ENCODE measurements at regions not wholly inside any gene's neighbourhood (a gene's known extent, or its start where the extent isn't known, plus 50 kb on each side); places are given as distances from the start of the nearest gene placed in this dataset.

DNA sequence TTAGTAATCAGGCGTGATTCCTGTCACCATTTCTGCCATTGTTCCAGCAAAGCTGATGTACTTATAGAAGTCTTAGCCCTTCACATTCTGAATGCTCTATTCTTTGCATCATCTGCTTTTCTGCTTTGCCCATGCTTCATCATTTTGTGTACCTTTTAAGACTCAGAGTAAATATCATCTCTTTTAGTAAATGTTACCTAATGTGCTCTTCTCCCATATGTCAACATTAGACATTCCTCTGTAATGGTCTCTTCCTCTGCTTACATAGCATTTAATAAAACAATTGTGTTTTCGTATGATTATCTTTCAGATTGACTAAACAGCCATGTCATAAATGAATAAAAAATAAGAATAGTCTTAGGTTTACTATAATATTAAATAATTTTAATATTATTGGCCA is 719.6 kb upstream of the GRM3 start:
- no peaks in the 10 kb centered on the region for H3K9me3 ChIP-seq
- ATAC-seq = no peak
- H3K4me1 ChIP-seq (ENCODE audit: low read depth) = no peaks in the 10 kb centered on the region
- H3K4me3 ChIP-seq = no peak overlapping the region
- intact Hi-C loops (cut with DNase I, micrococcal nuclease) = no loop called here
- no peaks in the 10 kb centered on the region for H3K36me3 ChIP-seq (ENCODE audit: low read depth)
- TF ChIP-seq CTCF (IDR thresholded peaks at IDR 0.05) = no peak
- DNase-seq = no peak

DNA sequence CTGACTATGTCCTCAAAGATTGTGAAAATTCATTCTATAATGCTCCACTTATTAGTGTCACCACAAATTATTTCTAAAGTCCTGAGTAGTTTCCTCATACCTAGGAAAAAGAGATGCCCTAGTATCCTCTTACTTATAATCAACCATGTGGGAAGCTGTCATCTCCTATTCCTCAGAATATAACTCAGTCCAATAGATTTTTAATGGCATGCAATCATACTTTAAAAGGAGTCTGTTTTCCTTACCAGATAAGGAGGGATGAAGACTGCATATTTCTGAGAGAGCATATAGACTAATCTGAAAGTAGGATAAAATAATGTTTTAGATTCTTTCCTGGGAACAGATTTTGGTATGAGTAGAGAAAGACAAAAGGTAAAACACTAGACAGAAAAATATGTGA is 727.7 kb upstream of the GRM3 start:
- no peak overlapping the region for H3K4me3 ChIP-seq
- H3K9me3 ChIP-seq = no peaks in the 10 kb centered on the region
- H3K4me1 ChIP-seq (ENCODE audit: low read depth) = no peaks in the 10 kb centered on the region
- ATAC-seq (no peak), DNase-seq (no peak)
- TF ChIP-seq CTCF (IDR thresholded peaks at IDR 0.05) = no peak
- intact Hi-C loops (cut with DNase I, micrococcal nuclease) = no loop called here
- H3K36me3 ChIP-seq (ENCODE audit: low read depth) = no peaks in the 10 kb centered on the region

- H3K4me3 ChIP-seq = no peak overlapping the region
- no peaks in the 10 kb centered on the region for H3K9me3 ChIP-seq
- H3K36me3 ChIP-seq (ENCODE audit: low read depth) = no peaks in the 10 kb centered on the region
- intact Hi-C loops (cut with DNase I, micrococcal nuclease) = no loop called here
- ATAC-seq (no peak), DNase-seq (no peak)
- TF ChIP-seq CTCF (IDR thresholded peaks at IDR 0.05) = no peak
- no peaks in the 10 kb centered on the region for H3K4me1 ChIP-seq (ENCODE audit: low read depth)
These were observed 727.6 kb upstream of the SEMA3D start for GRCh38 chr7:85914437-85914836.

- intact Hi-C loops (cut with DNase I, micrococcal nuclease) = no loop called here
- ATAC-seq (no peak), DNase-seq (no peak)
- Histone ChIP-seq H3K4me3 (no peak overlapping the region), H3K9me3 (no peaks in the 10 kb centered on the region), H3K4me1 (ENCODE audit: low read depth) (no peaks in the 10 kb centered on the region), H3K36me3 (ENCODE audit: low read depth) (no peaks in the 10 kb centered on the region)
- no peak for TF ChIP-seq CTCF (IDR thresholded peaks at IDR 0.05)
These were observed 721.2 kb upstream of the SEMA3D start for GRCh38 chr7:85908051-85908450.

DNA sequence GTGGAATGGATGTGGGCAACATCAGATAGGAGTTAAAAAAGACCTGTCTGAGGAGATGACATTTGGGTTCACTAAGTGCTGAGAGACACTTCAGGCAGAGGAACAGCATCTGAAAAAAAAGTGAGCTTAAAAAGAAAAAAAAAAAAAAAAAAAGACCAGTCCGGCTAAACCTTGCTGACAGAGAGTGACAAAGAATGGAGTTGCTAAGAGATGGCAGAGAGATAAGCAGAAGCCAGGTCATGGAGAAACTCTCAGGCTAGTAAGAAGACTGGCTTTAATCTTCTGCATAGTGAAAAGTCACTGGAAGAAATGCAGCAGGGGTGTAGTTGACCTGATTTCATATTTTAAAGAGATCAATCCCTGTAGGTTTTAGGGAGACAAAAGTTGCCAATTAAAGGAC is 711.1 kb upstream of the SEMA3D start:
- intact Hi-C loops (cut with DNase I, micrococcal nuclease) = no loop called here
- no peak for DNase-seq
- TF ChIP-seq CTCF (IDR thresholded peaks at IDR 0.05) = no peak

GRCh38 chr7:85896531-85896930 is 709.7 kb upstream of the SEMA3D start:
- DNase-seq (no peak), ATAC-seq (no peak)
- intact Hi-C loops (cut with DNase I, micrococcal nuclease) = no loop called here
- Histone ChIP-seq H3K4me3 (no peak overlapping the region), H3K9me3 (no peaks in the 10 kb centered on the region), H3K4me1 (ENCODE audit: low read depth) (no peaks in the 10 kb centered on the region), H3K36me3 (ENCODE audit: low read depth) (no peaks in the 10 kb centered on the region)
- no peak for TF ChIP-seq CTCF (IDR thresholded peaks at IDR 0.05)

More for the DNA sequence above, 711.1 kb upstream of the SEMA3D start:
- Histone ChIP-seq H3K4me1 (ENCODE audit: low read depth) (no peaks in the 10 kb centered on the region), H3K36me3 (ENCODE audit: low read depth) (no peaks in the 10 kb centered on the region), H3K9me3 (no peaks in the 10 kb centered on the region), H3K4me3 (no peak overlapping the region)
- no peak for ATAC-seq
